Esophagus (tissue), 2 donors: ENCODE measurements at regions not wholly inside any gene's neighbourhood (a gene's known extent, or its start where the extent isn't known, plus 50 kb on each side); places are given as distances from the start of the nearest gene placed in this dataset.

ENCODE experiments used
- H3K27ac ChIP-seq, 2 donors: one replicate each; pipeline ENCODE4 v1.5.1; 2013; ENCODE audit warnings: low read depth in 2 of 2, mild to moderate bottlenecking in 2 of 2, inconsistent platforms in 1 of 2, low read length in 1 of 2, moderate library complexity in 1 of 2
- H3K27me3 ChIP-seq, 2 donors: one replicate each; pipeline ENCODE4 v1.6.1; 2013; ENCODE audit warnings: low read length in 2 of 2, control low read depth in 1 of 2, mild to moderate bottlenecking in 1 of 2; ENCODE audit not compliant: insufficient read depth in 2 of 2, control insufficient read depth in 1 of 2
- H3K36me3 ChIP-seq, 2 donors: one replicate each; pipeline ENCODE4 v1.6.1; 2013; ENCODE audit warnings: low read length in 1 of 2; ENCODE audit not compliant: control insufficient read depth in 2 of 2, insufficient read depth in 2 of 2
- H3K4me1 ChIP-seq, 2 donors: one replicate each; pipeline ENCODE4 v1.6.1; 2013; ENCODE audit warnings: low read length in 1 of 2; ENCODE audit not compliant: control insufficient read depth in 2 of 2, insufficient read depth in 2 of 2
- H3K4me3 ChIP-seq, 2 donors: one replicate each; pipeline ENCODE4 v1.5.1; 2013; ENCODE audit warnings: low read length in 2 of 2, mild to moderate bottlenecking in 2 of 2, low read depth in 1 of 2, moderate library complexity in 1 of 2
- H3K9me3 ChIP-seq, 2 donors: one replicate each; pipeline ENCODE4 v1.6.1; 2013; ENCODE audit warnings: mild to moderate bottlenecking in 2 of 2, low read depth in 1 of 2, low read length in 1 of 2, moderate library complexity in 1 of 2; ENCODE audit not compliant: control insufficient read depth in 2 of 2, insufficient read depth in 1 of 2
- WGBS, 2 donors: extraction: QIAGEN DNeasy Blood & Tissue Kit; methylation state at CpG; one replicate each; pipeline ENCODE4 v1.1.7; 2013; 5-methylcytosine and 5-hydroxymethylcytosine counted together
- donor health status: healthy with polysubstance abuse.
- donor health status: Bipolar disorder and iron deficiency.

DNA sequence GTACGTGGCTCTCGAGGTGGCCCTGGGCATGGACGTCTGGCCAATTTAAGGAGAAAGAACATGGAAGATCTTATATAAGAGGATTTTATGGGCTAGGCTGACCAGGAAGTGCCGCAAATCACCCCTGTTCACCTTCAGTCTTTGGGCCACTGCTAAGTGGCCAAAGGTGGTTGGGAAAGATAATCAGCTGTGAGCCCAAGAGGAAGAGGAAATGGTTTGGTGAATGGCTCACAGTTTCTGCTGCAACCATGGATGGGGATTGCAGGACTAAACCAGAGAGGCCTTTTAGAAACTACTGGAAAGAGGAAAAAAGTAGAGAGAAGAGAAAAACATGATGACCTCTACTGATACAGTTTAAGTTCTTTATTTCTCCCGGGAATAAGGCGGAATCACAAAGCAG, 96.0 kb upstream of the ARHGAP20 start:
- 88 to 92% methylated on average over 6 of the region's 6 CpGs for WGBS, 2 donors
- Histone ChIP-seq H3K27me3 (no peaks in the 10 kb centered on the region), H3K4me3 (no peak overlapping the region), H3K4me1 (no peaks in the 10 kb centered on the region), H3K27ac (no peak overlapping the region), H3K9me3 (no peaks in the 10 kb centered on the region), H3K36me3 (no peaks in the 10 kb centered on the region)

DNA sequence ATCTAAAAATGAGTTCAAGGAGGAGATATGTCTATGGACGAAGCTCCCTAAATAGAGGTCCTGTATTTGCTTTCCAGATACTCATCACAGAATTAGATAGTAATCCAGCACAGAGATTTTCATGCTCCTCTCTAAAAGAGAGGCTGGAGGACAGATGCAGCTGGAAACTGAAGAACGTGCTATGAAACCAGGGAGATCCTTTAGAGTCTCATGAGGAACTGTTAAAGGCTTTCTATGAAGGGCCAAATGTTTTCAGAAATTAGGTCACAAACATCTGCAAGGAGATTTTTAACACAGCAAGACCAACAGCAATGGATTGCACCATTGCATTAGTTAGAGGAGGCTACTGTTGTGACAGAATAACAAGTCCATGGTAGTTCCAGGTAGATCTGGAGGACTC, 95.6 kb upstream of the ARHGAP20 start:
- no peak overlapping the region for H3K4me3 ChIP-seq
- WGBS, 2 donors: 87 to 90% methylated on average over 2 of the region's 2 CpGs
- no peaks in the 10 kb centered on the region for H3K4me1 ChIP-seq
- no peaks in the 10 kb centered on the region for H3K9me3 ChIP-seq
- no peak overlapping the region for H3K27ac ChIP-seq
- H3K36me3 ChIP-seq: no peaks in the 10 kb centered on the region
- H3K27me3 ChIP-seq: no peaks in the 10 kb centered on the region

DNA sequence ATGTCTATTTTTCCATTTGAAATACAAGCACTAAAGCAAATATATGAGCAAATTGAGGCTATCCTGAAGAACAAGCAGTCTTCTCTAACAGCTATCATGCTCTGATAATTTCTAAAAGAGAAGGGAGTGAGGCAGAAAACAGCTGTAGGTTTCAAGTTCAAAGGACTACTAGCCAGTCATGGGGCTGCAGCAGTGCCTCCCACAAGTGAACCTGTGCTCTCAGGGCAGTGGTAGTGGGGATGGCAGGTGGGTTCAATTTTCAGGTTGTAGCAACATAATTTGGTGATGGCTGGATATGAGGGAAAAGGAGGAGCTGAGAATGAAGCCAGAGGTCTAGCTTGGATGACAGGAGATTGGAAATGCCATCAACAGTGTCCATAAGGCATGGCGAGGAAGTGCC, 93.5 kb upstream of the ARHGAP20 start:
- H3K27me3 ChIP-seq: no peaks in the 10 kb centered on the region
- no peaks in the 10 kb centered on the region for H3K9me3 ChIP-seq
- H3K4me3 ChIP-seq: no peak overlapping the region
- no peak overlapping the region for H3K27ac ChIP-seq
- H3K4me1 ChIP-seq: no peaks in the 10 kb centered on the region
- WGBS, 2 donors: 95 to 98% methylated on average over 1 of the region's 1 CpG
- no peaks in the 10 kb centered on the region for H3K36me3 ChIP-seq

DNA sequence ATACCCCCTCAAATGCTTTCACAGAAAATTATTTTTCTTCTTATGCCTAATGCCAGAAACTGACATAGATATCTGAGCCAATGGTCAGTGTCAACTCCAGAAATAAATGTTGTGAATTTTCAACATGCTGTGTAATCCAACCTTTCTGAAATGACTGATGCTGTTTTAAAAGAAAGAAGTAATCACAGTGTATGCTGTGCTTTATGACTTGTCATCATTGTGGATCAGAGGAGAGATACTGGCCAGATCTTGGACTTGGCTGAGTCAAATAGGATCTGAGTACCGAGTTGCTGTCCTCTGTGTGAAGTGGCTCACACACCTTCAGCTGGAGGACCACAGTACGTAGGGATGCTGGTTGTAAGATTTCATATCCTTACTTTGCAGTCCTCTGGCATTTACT, 89.9 kb upstream of the ARHGAP20 start:
- WGBS, 2 donors: 70 to 73% methylated on average over 2 of the region's 2 CpGs
- H3K4me1 ChIP-seq: no peaks in the 10 kb centered on the region
- no peak overlapping the region for H3K27ac ChIP-seq
- no peaks in the 10 kb centered on the region for H3K36me3 ChIP-seq
- no peaks in the 10 kb centered on the region for H3K27me3 ChIP-seq
- H3K9me3 ChIP-seq: no peaks in the 10 kb centered on the region
- no peak overlapping the region for H3K4me3 ChIP-seq

DNA sequence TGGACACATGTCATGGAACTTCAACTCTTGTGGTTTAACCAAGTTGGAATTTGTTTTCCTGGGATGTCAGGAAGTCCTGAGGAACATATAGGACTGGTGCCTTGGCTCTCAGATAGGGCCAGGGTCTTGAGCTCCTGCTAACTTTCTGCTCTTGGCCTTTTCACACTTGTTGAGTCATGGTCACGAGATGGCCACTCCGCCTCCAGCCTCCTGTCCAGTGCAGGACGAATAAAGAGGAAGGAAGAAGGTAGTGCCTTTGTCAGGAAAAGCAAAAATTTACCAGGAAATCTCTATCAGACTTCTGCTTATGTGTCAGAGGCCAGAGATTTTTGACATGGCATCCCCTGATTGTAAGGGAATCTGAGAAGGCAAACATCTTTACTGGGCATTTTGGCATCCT, 89.1 kb upstream of the ARHGAP20 start:
- no peaks in the 10 kb centered on the region for H3K27me3 ChIP-seq
- WGBS, 2 donors: 60 to 69% methylated on average over 3 of the region's 3 CpGs
- H3K9me3 ChIP-seq: no peaks in the 10 kb centered on the region
- no peak overlapping the region for H3K4me3 ChIP-seq
- H3K4me1 ChIP-seq: no peaks in the 10 kb centered on the region
- H3K27ac ChIP-seq: no peak overlapping the region
- H3K36me3 ChIP-seq: no peaks in the 10 kb centered on the region

DNA sequence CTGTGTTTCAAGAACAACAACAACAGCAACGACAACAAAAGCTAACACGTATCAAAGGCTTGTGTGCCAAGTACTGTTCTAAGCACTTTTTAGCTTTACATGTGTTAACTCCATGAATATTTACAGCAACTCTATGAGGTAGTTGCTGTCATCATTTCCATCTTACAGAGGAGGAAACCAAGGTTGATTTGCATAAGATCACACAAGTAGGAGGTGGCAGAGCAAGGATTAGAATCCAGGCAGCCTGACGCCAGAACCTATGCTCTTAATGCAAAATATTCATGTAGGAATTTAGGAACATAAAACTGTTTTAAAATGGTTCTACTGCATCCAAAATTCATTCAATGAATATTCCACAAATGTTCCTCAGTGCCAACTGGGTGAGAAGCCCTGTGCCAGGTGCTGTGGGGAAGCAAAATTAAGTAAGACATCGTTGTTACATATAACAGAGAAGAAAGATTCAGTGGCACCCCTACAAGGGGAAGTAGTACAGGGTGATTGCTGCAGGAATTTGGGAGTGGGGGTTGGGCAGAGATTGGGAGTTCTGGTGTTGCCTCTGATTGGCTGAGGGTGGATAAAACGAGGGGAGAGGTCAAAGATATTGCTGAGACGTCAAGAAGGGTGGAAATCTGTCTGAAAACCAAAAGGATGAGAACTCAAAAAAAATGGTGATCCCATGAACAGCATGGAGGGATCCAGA, 86.1 kb upstream of the ARHGAP20 start:
- Histone ChIP-seq H3K4me3 (no peak overlapping the region), H3K4me1 (no peaks in the 10 kb centered on the region), H3K27ac (no peak overlapping the region), H3K27me3 (no peaks in the 10 kb centered on the region), H3K9me3 (no peaks in the 10 kb centered on the region), H3K36me3 (no peaks in the 10 kb centered on the region)
- 65 to 71% methylated on average over 6 of the region's 6 CpGs for WGBS, 2 donors

DNA sequence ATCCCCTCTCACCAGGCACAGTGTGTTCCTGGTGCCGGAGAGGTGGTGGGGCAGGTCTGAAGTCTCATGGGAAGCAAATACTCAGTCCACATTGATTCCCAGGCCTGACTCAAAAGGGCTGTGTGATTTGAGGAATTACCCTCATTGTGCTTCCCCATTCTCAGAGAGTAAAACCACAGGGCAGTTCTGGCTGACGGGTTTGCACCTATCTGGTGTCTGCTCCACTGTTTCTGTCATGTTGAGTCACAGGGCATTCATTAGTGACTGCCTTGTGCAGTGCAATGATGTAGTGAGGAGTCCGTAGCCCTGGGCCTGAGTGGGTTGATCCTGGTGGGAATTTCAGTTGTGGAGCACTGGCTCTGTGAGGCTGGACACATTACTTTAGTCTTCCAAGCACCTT, 85.2 kb upstream of the ARHGAP20 start:
- no peak overlapping the region for H3K27ac ChIP-seq
- H3K4me1 ChIP-seq: no peaks in the 10 kb centered on the region
- WGBS, 2 donors: 68 to 71% methylated on average over 3 of the region's 3 CpGs
- no peaks in the 10 kb centered on the region for H3K36me3 ChIP-seq
- no peaks in the 10 kb centered on the region for H3K9me3 ChIP-seq
- no peaks in the 10 kb centered on the region for H3K27me3 ChIP-seq
- H3K4me3 ChIP-seq: no peak overlapping the region

DNA sequence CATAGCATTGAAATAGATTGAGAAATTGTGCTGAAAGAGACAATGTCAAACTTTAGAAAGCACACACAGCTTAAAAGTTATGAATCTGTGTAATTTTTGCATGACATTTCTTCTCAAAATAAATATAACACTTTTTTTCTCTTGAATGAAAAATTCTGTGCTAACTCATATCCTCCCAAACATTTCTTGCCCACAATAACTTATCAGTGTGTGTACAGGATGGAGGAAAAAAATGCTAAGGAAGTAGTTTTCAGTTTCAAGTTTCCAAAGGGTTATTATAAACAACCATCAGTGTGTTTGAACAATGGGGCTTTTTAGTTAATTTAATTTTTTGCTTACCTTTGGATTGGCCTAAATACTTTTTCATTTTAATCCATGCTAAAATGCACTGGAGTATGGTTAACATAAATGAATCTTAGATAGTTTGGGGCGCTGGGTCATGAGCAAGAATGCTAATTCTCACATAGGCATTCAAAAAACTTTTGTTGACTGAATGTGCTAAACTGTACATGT, 82.9 kb upstream of the ARHGAP20 start:
- Histone ChIP-seq H3K4me3 (no peak overlapping the region), H3K36me3 (no peaks in the 10 kb centered on the region), H3K27me3 (no peaks in the 10 kb centered on the region), H3K27ac (no peak overlapping the region), H3K9me3 (no peaks in the 10 kb centered on the region), H3K4me1 (no peaks in the 10 kb centered on the region)
- 72 to 75% methylated on average over 1 of the region's 1 CpG for WGBS, 2 donors

DNA sequence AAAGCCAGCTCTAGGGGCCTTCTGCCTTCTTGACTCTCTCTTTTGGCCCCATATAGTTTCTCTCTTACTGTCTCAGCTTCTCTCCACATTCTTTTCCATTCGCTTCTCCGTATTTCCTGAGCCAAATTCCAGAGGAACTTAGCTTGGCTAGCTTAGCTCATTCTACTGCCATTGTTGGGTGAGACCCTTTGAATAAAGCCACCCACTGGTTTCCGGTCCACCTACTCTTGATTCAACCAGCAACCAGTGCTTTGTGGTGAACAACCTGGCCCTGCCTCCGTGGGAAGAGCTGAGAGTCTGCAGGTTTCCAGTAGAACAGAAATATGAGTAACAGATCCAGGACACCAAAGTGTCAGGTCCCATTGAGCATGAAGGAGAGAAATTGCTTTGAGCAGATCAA, 81.3 kb upstream of the ARHGAP20 start:
- no peaks in the 10 kb centered on the region for H3K27me3 ChIP-seq
- WGBS, 2 donors: 61 to 76% methylated on average over 4 of the region's 4 CpGs
- H3K27ac ChIP-seq: no peak overlapping the region
- no peaks in the 10 kb centered on the region for H3K36me3 ChIP-seq
- H3K4me1 ChIP-seq: no peaks in the 10 kb centered on the region
- no peak overlapping the region for H3K4me3 ChIP-seq
- no peaks in the 10 kb centered on the region for H3K9me3 ChIP-seq

DNA sequence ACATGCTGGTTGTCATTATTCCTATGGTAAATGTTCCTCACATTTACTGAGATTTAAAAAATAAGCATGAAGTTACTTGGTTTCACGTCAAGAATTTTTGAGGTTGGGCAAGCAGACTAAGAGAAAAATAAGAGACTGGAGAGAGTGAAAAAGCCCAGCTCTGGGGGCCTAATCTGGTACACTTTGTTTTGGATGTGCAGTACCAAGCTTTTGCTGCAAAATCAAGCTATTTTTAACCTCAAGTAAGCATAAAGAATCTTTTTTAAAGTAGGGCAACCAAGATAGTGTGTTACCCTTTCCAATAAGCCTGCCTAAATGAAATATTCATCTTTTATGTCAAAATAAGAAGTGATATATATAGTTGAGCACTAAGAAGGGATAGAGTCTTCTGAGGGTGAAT, 79.4 kb upstream of the ARHGAP20 start:
- Histone ChIP-seq H3K9me3 (no peaks in the 10 kb centered on the region), H3K4me3 (no peak overlapping the region), H3K27me3 (no peaks in the 10 kb centered on the region), H3K36me3 (no peaks in the 10 kb centered on the region), H3K27ac (no peak overlapping the region), H3K4me1 (peaks cover 0 to 1% of the 10 kb centered on the region in 2 donors)
- 49 to 61% methylated on average over 1 of the region's 1 CpG for WGBS, 2 donors
